ENCODE measurements at regions not wholly inside any gene's neighbourhood (a gene's known extent, or its start where the extent isn't known, plus 50 kb on each side); places are given as distances from the start of the nearest gene placed in this dataset.
"Not testable (repeated sequence)": the region's sequence is repeated elsewhere in the genome, so short reads cannot be mapped to it uniquely, and the experiment has no call there.

GRCh38 chr7:25069900-25070443 is 55.1 kb downstream of the CYCS start:
- DNase-seq (ENCODE audit: extremely low read depth in 1 of 2, low read depth in 1 of 2): peak; percentile 2 to 18

DNA sequence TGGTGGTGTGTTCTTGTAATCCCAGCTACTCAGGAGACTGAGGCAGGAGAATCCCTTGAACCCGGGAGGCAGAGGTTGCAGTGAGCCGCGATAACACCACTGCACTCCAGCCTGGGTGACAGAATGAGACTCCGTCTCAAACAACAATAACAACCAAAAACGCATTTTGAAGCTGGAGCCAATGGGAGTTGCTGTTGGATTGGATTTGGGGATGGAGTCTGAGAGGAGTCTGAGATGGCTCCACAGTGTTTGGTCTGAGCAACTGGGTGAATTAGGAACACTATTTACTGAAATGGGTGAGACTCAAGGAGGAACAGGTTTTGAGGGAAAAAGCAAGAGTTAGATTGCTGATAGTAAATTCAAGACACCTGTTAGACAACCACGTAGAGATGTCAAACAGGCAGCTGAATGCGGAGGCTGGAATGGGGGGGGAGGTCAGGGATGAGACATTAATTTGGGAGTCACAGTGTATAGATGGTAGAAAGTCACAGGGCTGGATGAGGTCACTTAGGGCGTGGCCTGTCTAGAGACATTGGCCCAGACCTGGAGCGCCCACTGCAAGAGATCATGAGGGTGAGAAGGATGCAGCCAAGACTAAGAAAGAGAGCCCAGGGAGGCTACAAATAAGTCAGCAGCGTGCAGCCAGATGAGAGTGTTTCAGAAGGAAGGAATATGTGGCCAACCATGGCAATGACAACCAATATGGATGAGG is 56.4 kb downstream of the CYCS start:
- DNase-seq (ENCODE audit: extremely low read depth in 1 of 2, low read depth in 1 of 2): no peak

GRCh38 chr7:25067726-25068501 is 57.1 kb downstream of the CYCS start:
- DNase-seq (ENCODE audit: extremely low read depth in 1 of 2, low read depth in 1 of 2): no peak

- no peak for DNase-seq (ENCODE audit: extremely low read depth in 1 of 2, low read depth in 1 of 2)
These were observed 58.8 kb downstream of the CYCS start for GRCh38 chr7:25066253-25066652.

GRCh38 chr7:25062380-25062779 is 62.7 kb downstream of the CYCS start:
- no peak for DNase-seq (ENCODE audit: extremely low read depth in 1 of 2, low read depth in 1 of 2)

- no peak for DNase-seq (ENCODE audit: extremely low read depth in 1 of 2, low read depth in 1 of 2)
These were observed 64.5 kb downstream of the CYCS start for GRCh38 chr7:25060487-25061055.

DNA sequence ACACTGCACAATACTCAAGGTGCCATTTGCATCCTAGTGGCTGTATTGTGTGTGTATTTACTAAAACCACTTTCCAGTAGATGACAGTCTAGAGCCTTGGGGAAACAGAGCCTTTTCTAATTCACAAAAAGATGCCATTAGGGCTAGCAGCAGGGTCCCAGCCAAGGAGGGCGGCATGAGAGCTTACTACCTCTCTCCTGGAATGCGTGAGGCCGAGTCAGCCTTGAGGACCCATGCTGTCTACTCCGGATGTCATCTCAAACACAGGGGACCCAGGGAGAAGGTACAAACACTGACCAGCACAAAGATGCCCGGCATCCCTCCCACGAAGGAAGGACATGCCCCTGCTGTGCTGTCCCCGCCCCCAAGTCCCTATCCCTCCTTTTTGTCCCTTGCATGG is 65.5 kb downstream of the CYCS start:
- DNase-seq (ENCODE audit: extremely low read depth in 1 of 2, low read depth in 1 of 2): no peak

GRCh38 chr7:25056368-25056767 is 68.7 kb downstream of the CYCS start:
- no peak for DNase-seq (ENCODE audit: extremely low read depth in 1 of 2, low read depth in 1 of 2)

GRCh38 chr7:25055520-25056220 is 69.4 kb downstream of the CYCS start:
- DNase-seq (ENCODE audit: extremely low read depth in 1 of 2, low read depth in 1 of 2): no peak

DNA sequence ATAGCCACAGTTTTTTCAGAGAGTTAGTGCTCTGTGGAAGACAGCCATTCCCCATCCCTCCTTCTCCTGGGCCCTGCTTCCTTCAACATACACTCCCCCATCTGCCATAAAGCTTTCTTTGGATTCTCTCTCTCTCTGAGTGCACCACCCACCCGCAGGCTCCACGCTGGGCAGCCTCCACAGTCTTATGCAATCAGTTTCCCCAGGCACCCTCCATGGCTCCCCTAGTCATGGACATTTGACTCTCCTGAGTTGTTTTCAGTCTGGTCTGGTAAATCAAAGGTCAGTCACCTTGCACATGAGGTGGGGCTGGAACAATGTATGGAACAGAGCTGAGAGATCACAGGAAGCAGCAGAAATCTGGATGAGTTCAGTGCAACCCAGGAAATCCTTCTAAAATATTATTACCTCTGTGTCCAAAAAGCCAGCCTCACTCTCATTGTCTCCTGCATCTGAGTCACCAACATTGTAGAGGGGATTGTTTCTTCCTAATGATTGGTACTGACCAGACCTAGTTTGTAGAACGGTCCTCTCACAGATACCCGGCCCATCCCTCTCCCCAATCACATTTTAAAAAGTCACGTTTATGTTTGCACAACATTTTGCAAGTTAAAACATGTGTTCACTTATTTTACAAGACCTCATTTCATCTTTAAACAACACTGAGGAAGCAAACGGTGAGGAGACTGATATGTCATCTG is 70.1 kb downstream of the CYCS start:
- DNase-seq (ENCODE audit: extremely low read depth in 1 of 2, low read depth in 1 of 2): no peak

- no peak for DNase-seq (ENCODE audit: extremely low read depth in 1 of 2, low read depth in 1 of 2)
These were observed 70.2 kb upstream of the OSBPL3 start for GRCh38 chr7:25050223-25050622.

GRCh38 chr7:25048444-25048834 is 68.5 kb upstream of the OSBPL3 start:
- DNase-seq (ENCODE audit: extremely low read depth in 1 of 2, low read depth in 1 of 2): no peak

GRCh38 chr7:25047571-25048443 is 67.8 kb upstream of the OSBPL3 start:
- not testable (repeated sequence) for DNase-seq (ENCODE audit: extremely low read depth in 1 of 2, low read depth in 1 of 2)

DNA sequence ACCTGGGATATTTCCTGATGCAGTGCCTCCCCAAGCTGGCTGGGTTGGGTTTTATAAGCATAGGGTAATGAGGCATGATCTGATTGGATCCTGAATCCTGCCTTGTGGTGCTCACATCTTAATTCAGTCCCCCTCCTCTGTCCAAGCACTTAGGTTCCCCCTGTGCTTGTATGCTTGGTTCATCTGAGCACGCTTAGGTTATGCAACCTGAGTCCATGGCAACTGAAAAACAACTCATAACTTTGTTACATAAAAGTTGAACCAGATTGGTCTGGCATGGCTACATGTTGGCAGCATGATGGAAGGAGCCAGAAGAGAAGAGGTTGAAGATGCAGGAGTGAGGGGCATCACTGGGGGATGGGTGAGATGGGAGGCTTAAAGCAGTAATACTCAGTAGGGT is 57.3 kb upstream of the OSBPL3 start:
- DNase-seq (ENCODE audit: extremely low read depth in 1 of 2, low read depth in 1 of 2): no peak

- no peak for DNase-seq (ENCODE audit: extremely low read depth in 1 of 2, low read depth in 1 of 2)
These were observed 55.3 kb upstream of the OSBPL3 start for GRCh38 chr7:25035274-25035673.

GRCh38 chr7:25034136-25034535 is 54.2 kb upstream of the OSBPL3 start:
- no peak for DNase-seq (ENCODE audit: extremely low read depth in 1 of 2, low read depth in 1 of 2)

GRCh38 chr7:25032774-25033743 is 53.1 kb upstream of the OSBPL3 start:
- DNase-seq (ENCODE audit: extremely low read depth in 1 of 2, low read depth in 1 of 2): no peak

DNA sequence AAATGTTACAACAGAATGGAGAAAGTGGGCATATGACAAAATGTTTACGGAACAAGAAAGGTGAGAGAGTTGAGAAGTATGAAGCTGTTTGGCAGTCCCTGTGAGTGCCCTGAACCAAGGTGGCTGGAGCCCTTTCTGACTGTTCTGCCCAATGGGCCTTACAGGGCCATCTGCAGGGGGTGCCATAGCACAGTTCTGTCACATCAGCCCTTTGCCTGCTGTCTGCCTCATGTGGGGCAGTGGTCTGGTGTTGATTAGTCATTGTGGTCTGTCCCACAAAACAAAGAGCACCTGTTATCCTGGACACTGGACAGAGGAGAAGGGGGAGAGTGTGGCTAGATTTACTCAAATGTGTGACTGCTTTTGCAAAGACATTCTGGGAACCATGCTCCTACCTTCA is 51.5 kb upstream of the OSBPL3 start:
- no peak for DNase-seq (ENCODE audit: extremely low read depth in 1 of 2, low read depth in 1 of 2)
